GM21515 (cell line): ENCODE measurements at regions not wholly inside any gene's neighbourhood (a gene's known extent, or its start where the extent isn't known, plus 50 kb on each side); places are given as distances from the start of the nearest gene placed in this dataset.

Experiments used
- ATAC-seq: cut with Tn5 transposase; IDR thresholded peaks from one replicate; pipeline ENCODE4 v1.9.1; 2021; ENCODE audit not compliant: unreplicated experiment

DNA sequence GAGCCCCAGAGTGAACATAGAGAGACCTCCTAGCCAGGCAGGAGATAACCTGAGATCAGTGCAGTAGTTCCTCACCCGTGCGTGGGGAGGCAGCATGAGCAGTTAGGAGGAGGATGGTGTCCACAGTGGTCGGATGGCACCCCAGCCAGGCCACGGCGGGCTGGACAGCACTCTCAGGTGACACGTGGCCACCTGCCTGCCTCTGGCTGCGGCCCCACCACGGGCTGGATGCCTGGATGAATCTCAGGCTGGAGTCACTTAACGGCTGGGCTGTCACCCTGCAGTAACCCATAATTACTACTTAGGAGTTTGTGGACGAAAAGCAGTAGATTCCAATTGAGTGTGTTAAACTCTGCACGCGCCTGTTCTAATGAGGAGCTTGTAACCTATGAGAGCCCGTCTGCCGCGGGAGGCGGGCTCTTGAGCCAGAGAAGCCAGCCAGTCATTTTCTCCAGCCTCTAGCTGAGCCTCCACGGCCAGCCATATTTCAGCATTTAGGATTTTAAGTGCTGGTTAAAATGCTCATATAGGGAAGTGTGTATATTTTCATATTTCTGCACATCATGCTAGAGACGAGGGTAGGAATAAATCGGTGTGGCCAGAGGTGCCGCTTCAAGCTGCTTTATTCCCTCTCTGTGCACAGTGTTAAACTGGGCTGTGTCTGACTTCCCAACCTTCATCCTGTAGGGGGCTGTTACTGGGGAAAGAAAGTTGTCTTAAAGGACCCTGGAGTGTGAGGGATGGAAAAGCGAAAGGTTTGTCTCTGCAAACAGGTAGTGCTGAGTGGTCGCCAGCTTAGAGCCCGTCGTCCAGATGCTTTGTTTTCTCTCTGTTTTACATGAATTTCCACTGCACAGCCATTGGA lies 144.0 kb downstream of the GLI2 start:
- ATAC-seq = no peak

DNA sequence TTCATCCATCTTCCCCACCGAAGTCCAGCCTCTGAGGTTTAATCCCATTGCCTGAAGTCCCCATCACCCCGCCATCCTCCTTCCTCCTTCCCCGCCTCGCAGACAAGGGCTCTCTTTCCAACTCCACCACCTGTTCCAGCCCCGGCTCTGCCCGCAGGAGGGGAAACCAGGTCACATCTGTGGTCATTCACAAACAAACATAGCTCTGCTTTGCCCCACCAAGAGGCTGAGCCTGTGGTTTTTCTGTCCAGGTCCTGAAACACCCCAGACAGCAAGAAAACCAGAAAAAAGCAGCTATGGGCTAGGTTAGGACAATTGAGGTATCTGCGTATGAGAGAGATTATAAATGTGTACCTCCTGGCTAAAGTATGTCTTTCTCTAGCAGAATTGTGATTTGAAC lies 144.7 kb downstream of the GLI2 start:
- no peak for ATAC-seq

DNA sequence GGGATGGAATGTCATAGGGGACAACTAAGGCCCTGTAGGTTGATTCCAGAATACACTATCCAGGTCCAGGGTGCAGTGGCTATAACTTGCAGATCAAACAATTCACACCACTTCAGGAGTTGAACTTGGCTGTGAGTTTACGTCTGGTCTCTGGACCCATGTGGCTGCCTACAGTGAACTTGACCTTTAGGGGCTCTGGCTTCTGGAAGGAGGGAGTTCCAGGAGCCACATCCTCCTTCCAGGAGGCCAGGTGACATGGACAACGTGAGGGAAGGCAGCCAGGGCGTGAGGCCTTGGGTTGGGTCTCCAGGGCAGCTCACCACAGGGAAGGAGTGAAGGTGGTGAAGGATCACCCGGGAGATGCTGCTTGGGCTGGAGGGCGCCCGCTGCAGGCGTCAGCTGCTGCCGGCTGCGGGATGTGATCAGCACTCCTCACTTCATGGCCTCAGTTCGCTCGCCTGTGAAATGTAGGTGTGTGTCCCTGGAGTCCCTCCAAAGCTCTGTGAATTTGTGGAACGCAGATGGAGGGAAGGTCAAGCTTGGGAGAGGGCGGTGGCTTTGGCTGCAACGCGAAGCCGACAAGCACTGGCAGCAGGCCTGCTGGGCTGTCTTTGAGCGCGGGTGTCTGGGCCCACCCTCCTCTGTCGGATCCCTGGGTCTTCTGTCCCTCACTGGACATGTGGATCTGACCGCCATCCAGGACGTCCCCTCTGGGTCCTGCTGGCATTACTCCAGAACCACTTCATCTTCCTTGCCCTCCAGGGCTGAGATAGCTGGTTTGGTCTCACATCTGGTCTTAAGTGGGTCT lies 146.5 kb downstream of the GLI2 start:
- ATAC-seq = no peak

DNA sequence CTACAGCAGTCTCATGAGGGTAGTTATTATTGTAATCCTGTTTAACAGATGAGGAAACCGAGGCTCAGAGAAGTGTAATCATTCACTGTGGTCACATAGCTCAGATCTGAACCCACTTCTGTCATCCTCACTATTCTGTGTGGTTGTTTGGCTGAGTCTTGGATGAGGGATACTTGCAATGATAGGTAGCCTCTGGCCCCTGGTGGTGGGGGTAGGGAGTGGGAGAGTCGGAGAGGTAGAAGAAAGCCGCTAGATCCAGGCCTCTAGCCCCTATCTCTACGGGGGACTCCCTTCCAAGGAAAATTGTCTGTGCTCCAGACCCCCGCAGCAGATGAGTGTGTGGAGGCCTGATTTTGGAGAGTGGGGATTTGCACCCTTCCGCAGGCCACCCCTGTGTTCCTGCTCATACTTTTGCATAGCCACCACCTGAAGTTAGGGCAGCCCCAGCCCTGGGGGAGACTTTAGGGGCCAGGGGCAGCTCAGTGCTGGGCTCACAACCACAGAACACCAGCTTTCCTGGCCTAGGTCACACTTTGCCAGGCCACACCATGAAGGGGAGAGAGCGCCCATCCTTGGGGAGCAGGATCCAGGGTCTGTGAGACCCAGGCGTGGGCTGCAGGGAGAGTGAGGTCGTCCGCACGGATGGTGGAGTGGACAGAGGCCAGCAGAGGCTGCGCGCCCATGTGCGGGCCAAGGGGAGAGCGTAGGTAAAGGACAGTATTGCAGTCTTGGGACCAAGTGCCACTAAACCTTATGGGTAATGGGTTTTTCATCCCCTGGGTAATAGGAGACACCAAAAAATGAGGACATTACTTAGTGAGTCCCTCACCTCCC lies 148.2 kb downstream of the GLI2 start:
- ATAC-seq = no peak

DNA sequence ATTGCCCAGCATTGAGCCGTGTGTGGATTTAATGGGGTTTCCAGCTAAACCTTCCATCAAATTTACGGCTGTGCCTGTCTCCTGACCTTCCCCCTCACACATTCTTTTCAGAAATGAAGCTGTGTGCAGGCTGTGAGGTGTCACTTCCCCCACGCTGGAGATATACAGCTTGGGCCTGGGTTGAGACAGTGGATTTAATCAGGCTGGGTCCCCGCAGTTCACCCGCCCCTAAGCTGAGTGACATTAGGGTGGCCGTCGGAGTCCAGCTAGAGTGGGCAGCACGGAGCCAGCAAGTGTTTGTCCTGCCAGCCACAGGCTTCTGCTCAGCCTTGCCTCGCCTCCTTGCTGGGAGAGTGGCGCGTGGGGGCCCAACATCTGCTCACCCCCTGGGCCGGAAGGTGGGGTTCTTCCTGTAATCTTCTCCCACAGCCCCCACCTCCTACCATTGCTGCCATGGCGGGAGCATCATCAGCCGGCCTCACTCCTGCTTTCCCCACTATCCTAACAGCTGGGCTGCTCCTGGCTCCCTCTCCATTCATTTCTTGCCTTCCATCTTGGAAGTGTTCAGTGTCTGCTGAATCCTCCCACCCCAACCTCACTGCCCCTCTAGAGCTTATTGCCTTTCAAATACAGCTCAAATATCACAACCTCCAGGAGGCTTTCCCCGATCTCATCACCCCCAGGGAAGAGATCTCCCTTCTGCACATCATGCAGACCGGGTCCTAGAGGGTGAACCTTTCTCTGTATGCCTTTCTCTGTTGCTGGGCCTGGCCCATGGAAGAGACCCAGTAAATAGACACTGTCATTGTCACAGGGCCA lies 149.0 kb downstream of the GLI2 start:
- ATAC-seq = no peak

DNA sequence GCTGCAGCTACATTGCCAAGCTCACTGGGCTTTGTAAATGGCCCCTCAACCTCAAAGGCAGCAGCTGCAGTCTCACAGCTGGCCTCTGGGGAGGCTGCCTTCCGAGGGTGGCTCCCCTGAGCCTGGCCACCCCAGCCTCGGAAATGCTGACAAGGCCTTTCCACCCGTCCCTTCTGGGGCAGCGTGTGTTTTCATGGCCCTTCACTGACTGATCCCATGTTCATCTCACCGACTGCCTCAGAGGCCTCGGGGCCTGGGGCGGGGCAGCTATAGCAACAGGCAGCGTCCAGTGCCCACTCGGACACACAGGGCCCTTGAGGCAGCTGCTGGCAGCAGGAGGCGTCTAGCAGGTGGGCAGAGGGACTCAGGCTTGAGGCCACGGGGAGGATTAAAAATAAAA lies 149.7 kb downstream of the GLI2 start:
- ATAC-seq = no peak

DNA sequence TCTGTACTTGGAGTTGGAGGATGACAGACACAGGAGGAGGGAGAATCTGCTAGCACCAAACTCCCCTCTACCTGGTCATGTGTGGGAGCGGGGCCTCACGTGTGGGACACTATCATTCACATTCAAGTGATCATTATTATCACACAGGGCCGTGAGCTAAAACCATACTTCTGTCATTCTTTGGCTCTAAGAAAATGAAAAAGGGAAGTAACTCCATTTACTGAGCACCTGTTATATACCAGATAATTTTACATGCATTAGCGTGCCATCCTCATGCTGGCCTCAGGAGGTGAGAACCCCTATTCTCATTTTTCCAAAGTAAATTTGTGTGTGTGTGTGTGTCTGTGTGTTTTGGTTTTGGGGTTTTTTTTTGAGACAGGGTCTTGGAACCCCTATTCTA lies 150.1 kb downstream of the GLI2 start:
- no peak for ATAC-seq

DNA sequence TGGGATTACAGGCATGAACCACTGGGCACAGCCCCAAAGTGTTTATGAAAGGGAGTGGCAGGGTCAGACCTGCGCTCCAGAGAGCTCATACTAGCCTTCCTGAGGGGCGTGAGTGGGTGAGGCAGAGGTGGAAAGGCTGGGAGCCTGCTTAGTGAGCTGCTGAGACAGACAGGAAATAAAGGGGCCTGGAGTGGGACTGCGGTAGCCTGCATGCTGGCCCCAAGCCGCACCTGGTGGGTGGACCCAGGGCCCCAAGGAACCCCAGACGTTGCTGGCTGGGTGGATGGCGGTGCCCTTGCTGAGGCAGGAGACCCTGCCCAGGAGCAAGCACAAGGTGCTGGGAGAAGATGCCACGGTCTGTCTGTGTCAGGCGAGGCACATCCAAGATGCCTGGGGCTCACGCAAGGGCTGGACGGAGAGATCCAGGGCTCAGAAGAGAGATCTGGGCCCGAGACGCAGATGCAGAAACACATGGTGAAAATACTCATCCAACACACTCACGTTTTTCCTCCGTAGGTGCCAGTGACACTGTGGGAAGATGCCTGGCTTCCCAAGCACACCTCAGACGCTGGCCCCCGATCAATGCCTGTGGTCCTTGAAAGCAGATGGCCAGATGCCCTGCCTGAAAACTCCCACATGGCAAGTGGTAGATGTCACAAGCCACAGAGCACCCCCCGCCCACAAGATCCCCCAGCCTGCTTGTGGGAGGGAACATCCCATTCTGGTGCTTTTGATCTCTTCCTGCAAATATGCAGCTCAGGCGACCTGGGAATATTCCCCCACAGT lies 151.1 kb downstream of the GLI2 start:
- no peak for ATAC-seq

DNA sequence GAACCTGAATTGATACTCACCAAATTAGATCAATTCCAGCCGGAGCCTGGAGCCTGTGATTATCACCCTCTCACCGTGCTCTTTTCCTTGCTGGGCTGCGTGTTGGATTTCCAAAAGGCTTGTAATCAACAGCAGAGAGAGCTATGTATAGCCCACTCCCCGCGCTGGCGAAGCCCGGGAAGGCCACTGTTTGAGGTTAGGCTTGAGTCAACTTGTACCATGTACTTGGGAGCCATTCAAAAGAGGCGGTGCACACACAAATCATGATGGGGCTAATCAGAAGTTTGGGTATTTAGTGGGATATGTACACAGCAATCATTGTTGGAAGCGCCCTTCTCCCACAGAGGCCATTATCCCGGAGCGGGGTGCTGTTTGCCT lies 151.6 kb downstream of the GLI2 start:
- ATAC-seq = no peak

DNA sequence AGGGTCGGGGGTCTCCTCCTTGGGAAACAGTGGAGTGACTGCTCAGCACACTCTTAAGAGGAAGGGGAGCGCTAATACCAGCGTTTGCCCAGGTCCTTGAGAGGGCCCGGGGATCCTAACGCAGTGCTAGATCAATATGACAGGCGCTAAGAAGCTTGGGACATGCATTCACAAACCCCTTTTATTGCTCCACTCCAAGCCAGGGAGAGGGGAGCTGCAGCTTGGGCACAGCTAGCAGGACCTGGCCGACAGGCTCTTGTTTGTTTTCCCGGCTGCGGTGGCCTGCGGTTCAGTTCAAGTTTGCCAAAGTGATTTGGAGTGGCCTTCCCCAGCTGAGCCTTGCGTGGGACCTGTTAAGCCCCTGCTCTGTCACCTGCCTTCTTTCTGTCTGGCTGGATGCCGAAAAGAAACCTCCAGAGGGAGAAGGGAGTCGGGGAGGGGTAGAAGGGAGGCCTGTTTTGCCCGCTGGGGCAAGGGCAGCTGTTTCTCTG lies 152.1 kb downstream of the GLI2 start:
- no peak for ATAC-seq

DNA sequence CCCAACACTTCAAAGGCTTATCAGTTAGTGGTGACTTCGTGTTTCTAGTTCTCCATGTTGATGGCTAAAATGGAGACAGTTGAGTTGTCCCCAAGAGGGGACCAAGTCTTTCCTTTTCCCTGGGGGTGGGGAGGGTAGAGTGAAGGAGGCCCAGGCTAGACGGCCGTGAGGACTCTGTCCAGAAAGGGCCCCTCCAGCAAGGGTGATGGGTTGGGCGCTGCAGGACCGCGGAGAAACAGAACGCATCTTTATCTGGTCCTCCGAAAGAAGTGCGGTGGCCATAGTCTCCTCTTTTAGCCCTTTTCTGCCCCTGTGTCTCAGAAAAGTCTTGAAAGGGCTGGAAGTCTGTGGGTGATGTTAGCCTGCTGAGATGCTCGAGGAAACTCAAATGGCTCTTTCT lies 153.2 kb downstream of the GLI2 start:
- ATAC-seq = no peak

DNA sequence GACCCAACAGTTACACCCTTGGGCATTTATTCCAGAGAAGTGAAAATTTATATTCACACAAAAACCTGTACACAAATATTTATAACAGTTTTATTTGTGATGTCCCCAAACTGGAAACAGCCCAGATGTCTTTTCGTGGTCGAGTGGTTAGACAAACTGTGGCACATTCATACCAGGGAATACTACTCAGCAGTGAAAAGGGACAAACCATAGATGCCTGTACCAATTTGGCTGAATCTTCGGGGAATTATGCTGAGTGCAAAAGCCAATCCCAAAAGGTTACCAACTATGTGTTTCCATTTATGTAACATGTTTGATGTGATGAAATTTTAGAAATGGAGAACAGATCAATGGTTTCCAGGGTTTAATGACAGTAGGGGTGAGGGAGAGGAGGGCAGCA lies 154.3 kb downstream of the GLI2 start:
- no peak for ATAC-seq

DNA sequence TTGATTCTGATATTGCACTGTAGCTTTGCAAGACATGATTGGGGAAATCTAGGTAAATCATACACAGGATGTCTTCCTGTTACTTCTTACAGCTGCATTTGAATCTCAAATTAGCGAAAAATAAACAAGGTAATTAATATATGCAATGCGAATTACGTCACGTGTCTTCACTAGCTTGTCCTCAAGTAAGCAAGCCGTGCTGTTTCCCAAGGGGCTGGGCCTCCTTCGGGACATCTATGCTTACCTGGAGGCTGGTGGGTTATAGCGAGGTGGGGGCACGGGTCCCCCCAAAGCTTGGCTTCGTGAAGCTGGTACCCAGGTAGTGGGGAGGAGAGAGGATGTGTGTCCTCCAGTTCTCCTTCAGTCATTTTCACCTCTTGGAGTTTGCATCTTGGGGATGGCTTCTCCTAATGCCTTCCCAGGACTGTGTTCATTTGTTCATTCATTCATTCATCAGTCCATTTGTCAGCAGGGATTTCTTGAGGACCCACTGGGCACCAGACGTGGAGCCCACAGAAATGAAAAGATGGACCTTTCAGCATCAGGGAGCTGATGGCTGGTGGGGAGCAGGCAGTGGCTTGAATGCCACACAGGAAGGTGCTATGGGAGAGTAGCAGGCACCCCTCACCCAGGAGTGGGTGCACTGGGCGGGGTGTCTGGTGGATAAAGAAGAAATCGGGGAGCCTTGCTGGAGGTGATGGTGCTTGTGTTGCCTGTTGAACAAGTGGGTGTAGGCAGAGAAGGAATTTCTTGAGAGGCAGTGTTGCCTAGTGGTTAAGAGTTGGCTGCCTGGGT lies 155.1 kb downstream of the GLI2 start:
- ATAC-seq = no peak

DNA sequence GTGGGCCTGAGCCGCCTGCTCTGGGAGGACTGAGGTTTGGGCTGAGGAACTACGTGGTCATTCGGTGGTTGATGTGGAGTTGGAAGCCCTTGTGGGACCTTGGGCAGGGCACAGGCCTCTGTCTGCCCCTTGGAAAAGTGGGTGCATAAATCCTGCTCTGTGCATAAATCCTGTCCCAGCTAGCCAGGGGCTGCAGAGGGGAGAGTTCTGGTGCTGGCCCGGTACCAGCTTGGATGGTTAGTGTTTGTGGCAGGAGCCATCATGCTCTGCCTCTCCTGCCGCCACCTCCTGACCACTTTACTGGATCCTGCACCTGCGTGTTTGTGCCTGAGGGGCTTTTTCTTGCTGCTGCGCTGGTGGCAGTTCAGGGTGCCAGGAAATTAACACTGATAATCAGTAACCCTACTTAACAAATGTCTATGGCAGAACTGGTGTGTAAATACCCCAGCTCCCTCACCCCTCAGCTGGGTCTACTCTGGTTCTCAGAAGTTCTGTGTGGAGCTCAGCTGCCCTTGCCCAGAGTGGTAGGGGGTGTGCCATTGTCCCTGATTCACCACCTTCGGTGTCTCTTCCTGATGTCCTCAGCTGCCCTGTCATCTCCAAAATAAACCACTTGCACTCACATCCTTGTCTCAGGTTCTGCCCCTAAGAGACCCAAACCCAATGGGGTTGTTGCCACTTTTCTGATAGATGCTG lies 156.8 kb downstream of the GLI2 start:
- no peak for ATAC-seq

DNA sequence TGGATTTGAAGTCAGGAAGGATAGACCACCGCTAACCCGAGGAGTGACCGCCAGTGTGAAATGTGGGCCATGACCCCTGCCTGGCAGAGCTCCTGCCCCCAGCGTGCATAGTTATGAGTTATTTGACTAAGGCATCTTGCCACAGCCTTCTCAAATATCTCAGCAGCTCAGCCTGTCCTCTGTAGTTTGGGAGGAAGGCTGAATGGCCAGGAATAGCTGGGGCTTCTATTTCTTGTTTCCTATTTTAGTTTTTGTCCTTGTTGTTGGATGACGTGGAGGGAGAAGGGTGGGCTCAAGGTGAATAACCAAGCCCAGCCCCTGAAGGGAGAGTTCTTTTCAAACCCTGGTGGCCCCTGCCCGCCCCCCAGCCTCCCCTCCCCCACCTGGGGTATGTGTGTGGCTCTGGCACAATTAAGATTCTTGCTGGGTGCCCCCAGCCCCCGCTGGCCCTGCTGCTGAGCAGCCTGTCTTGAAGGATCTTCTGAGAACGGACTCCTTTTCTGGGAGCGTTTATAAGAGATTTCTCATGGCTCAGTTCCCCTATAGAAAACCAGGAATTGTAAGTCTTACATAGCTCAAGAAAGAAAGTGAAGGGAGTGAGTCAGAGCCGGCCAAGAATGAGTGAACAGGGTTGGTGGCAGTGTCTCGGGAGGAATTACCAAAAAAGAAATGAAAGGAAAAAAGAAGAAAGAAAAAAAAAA lies 157.4 kb downstream of the GLI2 start:
- no peak for ATAC-seq

DNA sequence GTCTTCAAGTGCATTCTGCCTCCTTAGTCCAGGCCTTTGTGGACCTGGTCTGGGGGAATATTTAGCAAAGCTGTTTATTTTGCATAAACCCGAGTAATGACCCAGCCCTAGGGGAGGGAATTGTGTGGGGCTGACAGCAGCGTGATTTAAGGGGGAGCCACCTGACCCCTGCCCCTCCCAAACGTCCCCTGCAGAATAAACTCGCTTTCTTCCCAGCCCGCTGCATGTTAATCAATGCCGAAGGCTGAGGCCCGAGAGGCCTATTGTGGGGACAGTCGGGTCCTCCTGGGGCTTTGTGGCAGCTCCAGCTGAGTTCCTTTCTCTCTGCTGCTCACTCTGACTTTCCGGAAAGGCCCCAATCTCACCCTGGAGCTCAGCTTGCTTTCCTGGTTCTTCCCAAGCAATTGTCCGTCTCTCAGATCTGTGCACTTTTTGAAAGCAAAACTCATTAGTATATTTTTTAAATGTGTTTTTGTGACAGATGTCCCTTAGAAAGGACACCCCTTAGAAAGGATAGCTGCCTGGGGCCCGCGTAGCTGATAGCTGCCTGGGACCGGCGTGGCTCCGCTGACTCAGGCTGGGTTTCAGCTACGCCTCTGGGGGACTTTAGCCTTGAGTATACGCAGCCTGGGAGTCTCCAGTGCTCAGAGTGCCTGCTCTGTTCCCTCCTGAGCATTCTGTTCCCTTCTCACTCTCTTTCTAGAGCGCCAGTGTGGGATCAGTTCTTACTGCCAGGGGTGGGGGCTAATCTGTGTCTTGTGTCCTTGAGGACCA lies 158.3 kb downstream of the GLI2 start:
- ATAC-seq = no peak

DNA sequence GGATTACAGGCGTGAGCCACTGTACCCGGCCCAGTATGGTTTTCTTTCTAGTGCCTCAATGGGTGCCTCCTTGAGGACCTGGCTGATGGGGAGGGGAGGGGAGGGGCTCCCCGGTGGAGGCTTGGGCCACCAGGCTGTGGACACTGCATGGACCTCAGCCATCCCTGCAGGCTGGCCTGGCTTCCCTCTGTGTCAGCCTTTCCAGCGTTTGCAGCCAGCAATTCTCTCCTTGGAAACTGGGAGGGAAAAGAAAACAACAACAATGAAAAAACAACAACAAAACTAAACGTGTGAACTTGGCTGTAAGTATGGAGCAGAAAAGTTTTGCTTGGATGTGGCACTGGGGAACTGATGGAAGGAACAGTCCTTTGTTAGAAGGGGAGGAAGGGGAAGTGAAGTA lies 159.3 kb downstream of the GLI2 start:
- no peak for ATAC-seq
